Ishikawa (cell line): ENCODE measurements at regions not wholly inside any gene's neighbourhood (a gene's known extent, or its start where the extent isn't known, plus 50 kb on each side); places are given as distances from the start of the nearest gene placed in this dataset.

Experiments
- CEBPB ChIP-seq: IDR thresholded peaks from 2 replicates; pipeline ENCODE4 v1.6.1; 2012
- CREB1 ChIP-seq: IDR thresholded peaks from 2 replicates; pipeline ENCODE4 v1.6.1; 2012; ENCODE audit warnings: low read depth
- EGR1 ChIP-seq: IDR thresholded peaks from 2 replicates; pipeline ENCODE4 v1.6.1; 2012
- EP300 ChIP-seq: IDR thresholded peaks from 2 replicates; pipeline ENCODE4 v1.6.1; 2012; ENCODE audit warnings: borderline replicate concordance
- FOXM1 ChIP-seq: IDR thresholded peaks from 2 replicates; pipeline ENCODE4 v1.6.1; 2012; ENCODE audit warnings: low read depth, borderline replicate concordance
- NFIC ChIP-seq: IDR thresholded peaks from 2 replicates; pipeline ENCODE4 v1.6.1; 2012
- RAD21 ChIP-seq: IDR thresholded peaks from 2 replicates; pipeline ENCODE4 v1.6.1; 2012; ENCODE audit warnings: low read depth
- TAF1 ChIP-seq: IDR thresholded peaks from 2 replicates; pipeline ENCODE4 v1.6.1; 2012; ENCODE audit warnings: low read depth, mild to moderate bottlenecking
- TCF12 ChIP-seq: IDR thresholded peaks from 2 replicates; pipeline ENCODE4 v1.6.1; 2012; ENCODE audit warnings: low read depth
- TEAD4 ChIP-seq: IDR thresholded peaks from 2 replicates; pipeline ENCODE4 v1.6.1; 2012
- YY1 ChIP-seq: IDR thresholded peaks from 2 replicates; pipeline ENCODE4 v1.6.1; 2012; ENCODE audit warnings: low read depth
- ZBTB7A ChIP-seq: IDR thresholded peaks from 2 replicates; pipeline ENCODE4 v1.6.1; 2012; ENCODE audit warnings: low read depth
- TF ChIP-seq, protein P1 (sequence below): IDR thresholded peaks from 2 replicates; pipeline ENCODE4 v1.6.1; 2012; ENCODE audit warnings: low read depth, mild to moderate bottlenecking
- TF ChIP-seq, protein P2 (sequence below): IDR thresholded peaks from 2 replicates; pipeline ENCODE4 v1.6.1; 2012
- TF ChIP-seq, protein P3 (sequence below): IDR thresholded peaks from 2 replicates; pipeline ENCODE4 v1.6.1; 2012

DNA sequence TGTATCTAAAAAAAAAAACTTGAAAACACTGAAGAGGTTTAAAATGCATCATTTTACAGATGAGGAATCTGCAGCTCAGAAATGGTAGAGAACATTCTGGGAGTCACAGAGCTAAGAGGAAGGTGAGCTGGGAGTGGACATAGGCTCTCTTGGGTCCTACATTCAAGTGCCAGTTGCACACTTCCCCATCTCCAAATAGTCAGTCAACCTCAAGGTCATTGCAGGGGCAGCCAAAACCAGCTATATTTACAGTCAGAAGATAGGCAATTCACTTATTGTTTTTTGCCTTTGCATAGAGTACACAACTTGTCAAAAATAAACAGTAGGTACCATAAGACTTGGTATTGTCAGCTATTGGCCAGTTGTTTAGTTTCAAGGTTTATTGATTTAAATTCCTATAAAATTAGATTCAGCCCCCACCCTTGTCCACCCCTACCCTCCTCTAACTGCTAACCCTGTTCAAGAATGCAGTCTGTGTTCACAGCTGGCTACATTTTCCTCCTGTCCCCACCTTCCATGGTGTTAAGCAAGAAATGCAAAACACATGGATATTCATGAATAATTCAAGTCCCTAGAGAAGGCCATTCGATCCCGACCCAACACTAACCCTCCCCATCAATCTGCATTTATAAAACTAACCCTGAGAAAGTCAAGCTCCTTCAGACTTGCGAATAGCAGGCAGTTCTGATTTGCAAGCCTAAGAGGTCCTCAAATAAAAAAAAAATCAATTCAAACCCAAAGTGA is 567.0 kb upstream of the MCTP2 start:
- TF ChIP-seq YY1, result no peak
- no peak for TF ChIP-seq TCF12
- no peak for TF ChIP-seq FOXM1

DNA sequence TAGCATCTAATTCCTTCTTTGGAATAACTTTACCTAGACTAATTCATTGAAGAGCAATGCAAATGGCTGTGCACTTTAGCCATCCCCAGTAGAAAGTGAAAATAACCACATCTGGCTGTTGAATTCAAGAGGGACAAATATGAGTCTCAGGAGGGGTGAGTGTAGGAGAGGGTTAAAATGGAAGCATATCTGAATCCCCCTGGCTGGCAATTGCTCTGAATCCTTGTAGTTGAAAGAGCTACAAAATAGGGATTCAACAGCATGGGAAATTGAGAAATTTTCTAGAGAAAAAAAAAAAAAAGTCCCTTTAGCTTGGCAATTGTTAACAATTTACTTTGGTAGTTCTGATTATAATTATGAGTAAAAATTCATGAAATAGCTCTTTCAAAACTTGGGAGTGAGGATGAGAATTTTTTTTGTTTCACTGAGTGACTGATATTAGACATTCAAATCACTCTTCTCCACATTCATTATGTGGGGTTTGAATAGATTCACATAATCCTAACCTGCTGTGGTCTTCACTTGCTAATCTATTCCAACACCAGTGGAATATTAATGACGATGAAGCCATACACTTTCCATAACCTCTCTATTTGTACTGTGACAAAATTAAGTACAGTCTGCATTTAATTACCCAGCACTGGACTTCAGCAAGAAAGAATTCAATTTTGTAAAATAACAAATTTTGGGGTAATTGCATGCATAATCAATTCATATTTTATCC is 569.0 kb upstream of the MCTP2 start:
- TF ChIP-seq EP300 (no peak), EGR1 (no peak), CEBPB (no peak), TAF1 (no peak), FOXM1 (no peak), YY1 (no peak), ZBTB7A (no peak), NFIC (no peak), RAD21 (no peak), TCF12 (no peak), TEAD4 (no peak), CREB1 (no peak)
- TF ChIP-seq, protein P1, sequence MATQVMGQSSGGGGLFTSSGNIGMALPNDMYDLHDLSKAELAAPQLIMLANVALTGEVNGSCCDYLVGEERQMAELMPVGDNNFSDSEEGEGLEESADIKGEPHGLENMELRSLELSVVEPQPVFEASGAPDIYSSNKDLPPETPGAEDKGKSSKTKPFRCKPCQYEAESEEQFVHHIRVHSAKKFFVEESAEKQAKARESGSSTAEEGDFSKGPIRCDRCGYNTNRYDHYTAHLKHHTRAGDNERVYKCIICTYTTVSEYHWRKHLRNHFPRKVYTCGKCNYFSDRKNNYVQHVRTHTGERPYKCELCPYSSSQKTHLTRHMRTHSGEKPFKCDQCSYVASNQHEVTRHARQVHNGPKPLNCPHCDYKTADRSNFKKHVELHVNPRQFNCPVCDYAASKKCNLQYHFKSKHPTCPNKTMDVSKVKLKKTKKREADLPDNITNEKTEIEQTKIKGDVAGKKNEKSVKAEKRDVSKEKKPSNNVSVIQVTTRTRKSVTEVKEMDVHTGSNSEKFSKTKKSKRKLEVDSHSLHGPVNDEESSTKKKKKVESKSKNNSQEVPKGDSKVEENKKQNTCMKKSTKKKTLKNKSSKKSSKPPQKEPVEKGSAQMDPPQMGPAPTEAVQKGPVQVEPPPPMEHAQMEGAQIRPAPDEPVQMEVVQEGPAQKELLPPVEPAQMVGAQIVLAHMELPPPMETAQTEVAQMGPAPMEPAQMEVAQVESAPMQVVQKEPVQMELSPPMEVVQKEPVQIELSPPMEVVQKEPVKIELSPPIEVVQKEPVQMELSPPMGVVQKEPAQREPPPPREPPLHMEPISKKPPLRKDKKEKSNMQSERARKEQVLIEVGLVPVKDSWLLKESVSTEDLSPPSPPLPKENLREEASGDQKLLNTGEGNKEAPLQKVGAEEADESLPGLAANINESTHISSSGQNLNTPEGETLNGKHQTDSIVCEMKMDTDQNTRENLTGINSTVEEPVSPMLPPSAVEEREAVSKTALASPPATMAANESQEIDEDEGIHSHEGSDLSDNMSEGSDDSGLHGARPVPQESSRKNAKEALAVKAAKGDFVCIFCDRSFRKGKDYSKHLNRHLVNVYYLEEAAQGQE, result no peak
- TF ChIP-seq, protein P2, sequence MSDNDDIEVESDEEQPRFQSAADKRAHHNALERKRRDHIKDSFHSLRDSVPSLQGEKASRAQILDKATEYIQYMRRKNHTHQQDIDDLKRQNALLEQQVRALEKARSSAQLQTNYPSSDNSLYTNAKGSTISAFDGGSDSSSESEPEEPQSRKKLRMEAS, result no peak
- TF ChIP-seq, protein P3, sequence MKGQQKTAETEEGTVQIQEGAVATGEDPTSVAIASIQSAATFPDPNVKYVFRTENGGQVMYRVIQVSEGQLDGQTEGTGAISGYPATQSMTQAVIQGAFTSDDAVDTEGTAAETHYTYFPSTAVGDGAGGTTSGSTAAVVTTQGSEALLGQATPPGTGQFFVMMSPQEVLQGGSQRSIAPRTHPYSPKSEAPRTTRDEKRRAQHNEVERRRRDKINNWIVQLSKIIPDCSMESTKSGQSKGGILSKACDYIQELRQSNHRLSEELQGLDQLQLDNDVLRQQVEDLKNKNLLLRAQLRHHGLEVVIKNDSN, result no peak

DNA sequence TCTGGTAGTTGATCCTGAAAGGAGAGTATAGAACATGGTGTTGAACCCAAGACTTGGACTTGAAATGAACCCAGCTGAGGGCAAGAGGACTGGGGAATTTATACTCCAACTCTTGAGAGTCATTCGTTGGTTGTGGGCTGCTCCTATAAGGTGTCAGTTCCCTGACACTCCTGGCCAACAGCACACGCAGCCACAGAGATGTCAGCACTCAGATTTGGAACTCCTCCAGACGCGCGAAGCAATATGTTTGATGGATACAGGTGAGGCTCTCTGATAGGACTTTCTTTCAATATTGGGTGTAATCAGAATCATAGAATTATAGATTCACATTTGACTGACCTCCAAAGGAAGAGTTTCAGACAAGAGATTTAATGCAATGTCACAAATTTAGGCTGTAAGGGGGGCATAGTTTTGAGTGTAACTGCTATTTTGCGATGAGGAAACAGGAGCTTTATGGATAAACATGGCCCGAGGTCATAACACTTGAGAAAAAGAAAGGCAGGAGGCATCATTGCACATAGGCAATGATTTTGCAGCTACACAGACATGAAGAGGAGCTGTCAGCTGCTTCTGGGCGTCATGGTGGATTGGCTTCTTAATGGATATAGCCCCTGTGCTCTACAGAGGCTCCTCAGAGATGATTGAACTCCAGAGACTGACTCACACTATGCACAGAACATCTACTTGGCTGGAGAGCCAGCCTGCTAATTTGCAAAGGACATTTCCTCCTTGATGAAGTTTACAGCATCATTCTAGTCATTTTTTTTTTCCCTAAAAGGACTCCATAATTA is 569.2 kb upstream of the RGMA start:
- TF ChIP-seq TEAD4 (no peak), EGR1 (no peak), CEBPB (no peak), CREB1 (no peak), FOXM1 (no peak), TAF1 (no peak), RAD21 (no peak), EP300 (no peak), TCF12 (no peak)
- TF ChIP-seq, protein P3, result no peak
- TF ChIP-seq, protein P1, result no peak

DNA sequence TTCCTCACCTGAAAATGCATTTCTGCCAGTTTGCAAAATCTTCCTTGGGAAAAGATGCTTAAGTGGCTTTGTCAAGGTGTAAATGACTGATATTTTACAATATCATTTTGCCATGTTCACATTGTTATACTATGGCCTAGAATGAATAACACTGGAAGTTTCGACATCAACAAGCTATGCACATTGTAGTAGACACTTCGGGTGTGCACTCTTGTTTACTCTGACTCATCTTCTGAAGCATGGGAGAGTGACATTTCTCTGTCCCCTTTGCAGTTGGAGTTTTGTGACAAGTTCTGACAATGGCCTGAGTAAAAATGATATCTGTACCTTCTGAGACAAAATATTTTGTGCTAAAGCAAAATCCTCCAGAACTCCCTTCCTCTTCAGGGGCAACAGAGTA is 567.0 kb upstream of the RGMA start:
- TF ChIP-seq TEAD4 (no peak), ZBTB7A (no peak), EGR1 (no peak), CEBPB (no peak), TCF12 (no peak), NFIC (no peak), YY1 (no peak), EP300 (no peak), FOXM1 (no peak), TAF1 (no peak), RAD21 (no peak), CREB1 (no peak)
- TF ChIP-seq, protein P1, result no peak
- TF ChIP-seq, protein P3, result no peak
- TF ChIP-seq, protein P2, result no peak
